Endothelial cell (in vitro differentiated cells): ENCODE measurements at regions not wholly inside any gene's neighbourhood (a gene's known extent, or its start where the extent isn't known, plus 50 kb on each side); places are given as distances from the start of the nearest gene placed in this dataset.

ENCODE experiments used
- DNase-seq: peaks from one replicate; pipeline ENCODE4 v3.0.0; 2021; ENCODE audit warnings: low spot score
- H3K27ac Mint-ChIP-seq: one replicate; pipeline ENCODE4 v1.8.0; 2021; ENCODE audit warnings: mixed read lengths, inconsistent platforms; ENCODE audit not compliant: unreplicated experiment
- H3K27me3 Mint-ChIP-seq: one replicate; pipeline ENCODE4 v1.8.0; 2021; ENCODE audit warnings: mild to moderate bottlenecking, moderate library complexity, mixed read lengths, inconsistent platforms; ENCODE audit not compliant: unreplicated experiment
- H3K36me3 Mint-ChIP-seq: one replicate; pipeline ENCODE4 v1.8.0; 2021; ENCODE audit warnings: mild to moderate bottlenecking, low read depth, mixed read lengths, inconsistent platforms; ENCODE audit not compliant: unreplicated experiment
- H3K4me1 Mint-ChIP-seq: one replicate; pipeline ENCODE4 v1.8.0; 2021; ENCODE audit warnings: mild to moderate bottlenecking, mixed read lengths, inconsistent platforms; ENCODE audit not compliant: unreplicated experiment
- H3K4me3 Mint-ChIP-seq: one replicate; pipeline ENCODE4 v1.8.0; 2021; ENCODE audit warnings: mild to moderate bottlenecking, mixed read lengths, inconsistent platforms; ENCODE audit not compliant: unreplicated experiment
- H3K9me3 Mint-ChIP-seq: one replicate; pipeline ENCODE4 v1.8.0; 2021; ENCODE audit warnings: mixed read lengths, inconsistent platforms; ENCODE audit not compliant: unreplicated experiment
- CTCF ChIP-seq: fragments of 200-600 bp; sonication (generic); IDR thresholded peaks from one replicate; pipeline ENCODE4 v1.5.0; 2021; ENCODE audit warnings: antibody characterized with exemption; ENCODE audit not compliant: unreplicated experiment

GRCh38 chr9:108803428-108804065 lies 52.2 kb downstream of the ACTL7B start:
- no peak overlapping the region for H3K4me3 Mint-ChIP-seq
- no peaks in the 10 kb centered on the region for H3K36me3 Mint-ChIP-seq
- H3K27me3 Mint-ChIP-seq = no peaks in the 10 kb centered on the region
- no peak overlapping the region for H3K27ac Mint-ChIP-seq
- no peak for TF ChIP-seq CTCF
- peaks cover 3% of the 10 kb centered on the region for H3K4me1 Mint-ChIP-seq
- no peaks in the 10 kb centered on the region for H3K9me3 Mint-ChIP-seq
- no peak for DNase-seq

- no peak for DNase-seq
- H3K27ac Mint-ChIP-seq = no peak overlapping the region
- H3K27me3 Mint-ChIP-seq = no peaks in the 10 kb centered on the region
- TF ChIP-seq CTCF = no peak
- no peaks in the 10 kb centered on the region for H3K36me3 Mint-ChIP-seq
- H3K4me3 Mint-ChIP-seq = no peak overlapping the region
- H3K4me1 Mint-ChIP-seq = peaks cover 3% of the 10 kb centered on the region
- no peaks in the 10 kb centered on the region for H3K9me3 Mint-ChIP-seq
Measured at GRCh38 chr9:108802967-108803366, 52.8 kb downstream of the ACTL7B start.

- no peaks in the 10 kb centered on the region for H3K27me3 Mint-ChIP-seq
- no peak overlapping the region for H3K27ac Mint-ChIP-seq
- DNase-seq = no peak
- no peaks in the 10 kb centered on the region for H3K36me3 Mint-ChIP-seq
- H3K4me3 Mint-ChIP-seq = no peak overlapping the region
- H3K9me3 Mint-ChIP-seq = no peaks in the 10 kb centered on the region
- peaks cover 3% of the 10 kb centered on the region for H3K4me1 Mint-ChIP-seq
- no peak for TF ChIP-seq CTCF
Measured at GRCh38 chr9:108801949-108802348, 53.8 kb downstream of the ACTL7B start.

- no peak overlapping the region for H3K4me3 Mint-ChIP-seq
- no peaks in the 10 kb centered on the region for H3K27me3 Mint-ChIP-seq
- TF ChIP-seq CTCF = no peak
- H3K27ac Mint-ChIP-seq = no peak overlapping the region
- no peaks in the 10 kb centered on the region for H3K9me3 Mint-ChIP-seq
- no peak for DNase-seq
- no peaks in the 10 kb centered on the region for H3K36me3 Mint-ChIP-seq
- no peaks in the 10 kb centered on the region for H3K4me1 Mint-ChIP-seq
Measured at GRCh38 chr9:108800632-108801099, 55.1 kb downstream of the ACTL7B start.

GRCh38 chr9:108793573-108793972 lies 62.2 kb downstream of the ACTL7B start:
- TF ChIP-seq CTCF = no peak
- H3K4me1 Mint-ChIP-seq = no peaks in the 10 kb centered on the region
- H3K27ac Mint-ChIP-seq = no peak overlapping the region
- no peaks in the 10 kb centered on the region for H3K36me3 Mint-ChIP-seq
- no peak overlapping the region for H3K4me3 Mint-ChIP-seq
- no peaks in the 10 kb centered on the region for H3K9me3 Mint-ChIP-seq
- DNase-seq = no peak
- H3K27me3 Mint-ChIP-seq = peaks cover 1% of the 10 kb centered on the region
